GM12878 (cell line): ENCODE measurements at regions not wholly inside any gene's neighbourhood (a gene's known extent, or its start where the extent isn't known, plus 50 kb on each side); places are given as distances from the start of the nearest gene placed in this dataset.

Experiments
- ATAC-seq: fragments of 200-7000 bp; cut with Tn5 transposase; 3 replicates; pipeline ENCODE4 v1.9.1; 2020; ENCODE audit warnings: mild to moderate bottlenecking, moderate library complexity
- BruUV-seq: library from RNA; stranded (reverse); fragments of 400-500 nt; replicated peaks from 2 replicates; lab custom pipeline; 2021; lab: Mats Ljungman, UMichigan
- CTCF ChIA-PET: fragments of 300-600 bp; sonication (Branson Sonifier 250); formaldehyde crosslinking; extraction: SDS; loops from one replicate; lab custom pipeline; 2021; ENCODE audit warnings: inconsistent platforms; lab: Yijun Ruan, JAX
- POLR2A ChIA-PET: fragments of 350-600 bp; formaldehyde crosslinking; extraction: SDS; loops from one replicate; lab custom pipeline; 2021; ENCODE audit warnings: inconsistent platforms; lab: Charles Lee
- RAD21 ChIA-PET: fragments of 300-600 bp; sonication (Branson Sonifier 250); formaldehyde crosslinking; loops from one replicate; lab custom pipeline; 2023; ENCODE audit warnings: antibody characterized with exemption; ENCODE audit not compliant: unreplicated experiment; lab: Charles Lee
- SMC1A ChIA-PET: fragments of 300-600 bp; sonication (Branson Sonifier 250); formaldehyde crosslinking; loops from one replicate; lab custom pipeline; 2023; ENCODE audit not compliant: unreplicated experiment, uncharacterized antibody; lab: Charles Lee
- DNase-seq: peaks from one replicate; pipeline ENCODE4 v3.0.0-alpha.2; 2011; ENCODE audit warnings: low read depth, low spot score
- FAIRE-seq: peaks from 3 replicates; lab custom pipeline; 2011; peaks lifted over from hg19 to GRCh38; lab: Jason Lieb, UNC
- H2AFZ ChIP-seq: 2 replicates; pipeline ENCODE4 v1.6.0; 2011; ENCODE audit warnings: low read depth, low read length, control low read depth; ENCODE audit not compliant: control insufficient read depth
- H3K27ac ChIP-seq: 2 replicates; pipeline ENCODE4 v1.5.1; 2011; ENCODE audit warnings: control low read depth; ENCODE audit not compliant: control insufficient read depth, insufficient read depth
- H3K27me3 ChIP-seq, 2 experiments: replicated peaks in 1 of 2; 2 replicates each; pipeline versions ENCODE4 v1.6.0 to v1.6.1; 2011; ENCODE audit warnings: low read length in 1 of 2; ENCODE audit not compliant: control insufficient read depth in 2 of 2, insufficient read depth in 2 of 2
- H3K36me3 ChIP-seq, 2 experiments: 2 replicates each; pipeline ENCODE4 v1.5.1; 2011; ENCODE audit warnings: low read length in 1 of 2; ENCODE audit not compliant: control insufficient read depth in 2 of 2, insufficient read depth in 2 of 2
- H3K4me1 ChIP-seq: 2 replicates; pipeline ENCODE4 v1.6.1; 2011; ENCODE audit warnings: mild to moderate bottlenecking, low read length, moderate library complexity, mixed read lengths; ENCODE audit not compliant: control insufficient read depth, insufficient read depth
- H3K4me2 ChIP-seq: 2 replicates; pipeline ENCODE4 v1.6.0; 2011; ENCODE audit warnings: control low read depth; ENCODE audit not compliant: control insufficient read depth, insufficient read depth
- H3K4me3 ChIP-seq: fragments of 200-600 bp; sonication (generic); 2 replicates; pipeline ENCODE4 v1.5.1; 2016
- H3K79me2 ChIP-seq: 2 replicates; pipeline ENCODE4 v1.6.0; 2011; ENCODE audit warnings: low read length; ENCODE audit not compliant: control insufficient read depth, insufficient read depth
- H3K9ac ChIP-seq: 2 replicates; pipeline ENCODE4 v1.8.0; 2011; ENCODE audit warnings: low read length, control low read depth, mixed read lengths; ENCODE audit not compliant: control insufficient read depth, insufficient read depth
- H3K9me3 ChIP-seq: replicated peaks from 3 replicates; pipeline ENCODE4 v1.5.1; 2011; ENCODE audit warnings: mild to moderate bottlenecking, low read length; ENCODE audit not compliant: control insufficient read depth, insufficient read depth
- H4K20me1 ChIP-seq: 2 replicates; pipeline ENCODE4 v1.6.0; 2011; ENCODE audit not compliant: control insufficient read depth, insufficient read depth
- WGBS: methylation state at CpG from one replicate; pipeline ENCODE4 v1.1.6; 2016; ENCODE audit warnings: low lambda C conversion rate; ENCODE audit not compliant: insufficient replicate concordance, insufficient coverage; ENCODE audit errors: missing lambda C conversion rate; 5-methylcytosine and 5-hydroxymethylcytosine counted together
- in situ Hi-C: fragments of 300-500 bp; cut with MboI; formaldehyde crosslinking; loops from 9 replicates; pipeline ENCODE4 v1.14.3; 2018; ENCODE audit warnings: mixed read lengths
- intact Hi-C: fragments of 100-400 bp; cut with micrococcal nuclease; formaldehyde crosslinking; loops from one replicate; pipeline ENCODE4 v1.14.2; 2022; ENCODE audit not compliant: unreplicated experiment
- TF ChIP-seq, protein P1 (sequence below): IDR thresholded peaks from 2 replicates; pipeline ENCODE4 v1.6.1; 2012; ENCODE audit warnings: mild to moderate bottlenecking, low read depth, low read length

DNA sequence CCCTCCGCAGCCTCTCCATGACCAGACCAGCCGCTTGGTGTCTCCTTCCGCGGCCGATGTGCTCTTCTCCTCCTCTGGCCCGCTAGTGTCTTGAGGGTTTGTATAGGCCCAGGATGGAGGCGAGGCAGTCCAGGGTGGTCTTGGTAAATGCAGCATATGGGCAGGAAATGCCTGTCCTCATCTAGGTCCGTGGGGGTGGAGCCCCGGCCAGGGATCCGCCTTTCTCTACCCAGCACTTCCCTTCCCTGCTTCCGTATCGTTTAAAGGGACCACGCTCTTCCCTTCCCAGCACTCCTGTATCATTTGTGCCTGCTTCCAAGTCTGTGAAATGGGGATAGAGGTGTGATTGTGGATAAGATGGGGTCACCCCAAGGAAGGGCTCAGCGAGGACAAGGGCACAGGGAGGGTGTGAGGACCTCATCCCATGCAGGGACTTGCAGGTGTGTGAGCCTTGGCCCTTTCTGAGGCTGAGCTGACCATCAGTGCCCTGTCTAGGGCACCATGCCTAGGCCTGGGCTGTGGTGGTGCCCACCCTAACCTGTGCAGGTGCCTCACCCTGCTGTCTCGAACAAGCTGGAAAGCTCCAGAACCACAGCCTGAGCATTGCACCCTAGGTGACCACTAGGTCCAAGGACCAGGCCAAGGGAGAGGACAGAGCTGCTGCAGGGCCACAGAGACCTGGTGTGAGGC lies 326.8 kb upstream of the RTL1 start:
- H3K27me3 ChIP-seq: no peaks in the 10 kb centered on the region
- ATAC-seq: no peak
- intact Hi-C loops: loop anchor here (10.0 kb wide), 1 partner anchor 376 kb away; no protein-coding TSS in a partner anchor
- H2AFZ ChIP-seq: no peak overlapping the region
- no peak overlapping the region for H3K4me2 ChIP-seq
- ChIA-PET RAD21 (no interaction called here), CTCF (no interaction called here), SMC1A (no interaction called here), POLR2A (no interaction called here)
- no peak overlapping the region for H3K27ac ChIP-seq
- no peak for FAIRE-seq
- H3K4me3 ChIP-seq: no peak overlapping the region
- H3K36me3 ChIP-seq: no peaks in the 10 kb centered on the region
- no peaks in the 10 kb centered on the region for H3K9me3 ChIP-seq
- in situ Hi-C loops: no loop called here
- H3K4me1 ChIP-seq: no peaks in the 10 kb centered on the region
- TF ChIP-seq, protein P1, sequence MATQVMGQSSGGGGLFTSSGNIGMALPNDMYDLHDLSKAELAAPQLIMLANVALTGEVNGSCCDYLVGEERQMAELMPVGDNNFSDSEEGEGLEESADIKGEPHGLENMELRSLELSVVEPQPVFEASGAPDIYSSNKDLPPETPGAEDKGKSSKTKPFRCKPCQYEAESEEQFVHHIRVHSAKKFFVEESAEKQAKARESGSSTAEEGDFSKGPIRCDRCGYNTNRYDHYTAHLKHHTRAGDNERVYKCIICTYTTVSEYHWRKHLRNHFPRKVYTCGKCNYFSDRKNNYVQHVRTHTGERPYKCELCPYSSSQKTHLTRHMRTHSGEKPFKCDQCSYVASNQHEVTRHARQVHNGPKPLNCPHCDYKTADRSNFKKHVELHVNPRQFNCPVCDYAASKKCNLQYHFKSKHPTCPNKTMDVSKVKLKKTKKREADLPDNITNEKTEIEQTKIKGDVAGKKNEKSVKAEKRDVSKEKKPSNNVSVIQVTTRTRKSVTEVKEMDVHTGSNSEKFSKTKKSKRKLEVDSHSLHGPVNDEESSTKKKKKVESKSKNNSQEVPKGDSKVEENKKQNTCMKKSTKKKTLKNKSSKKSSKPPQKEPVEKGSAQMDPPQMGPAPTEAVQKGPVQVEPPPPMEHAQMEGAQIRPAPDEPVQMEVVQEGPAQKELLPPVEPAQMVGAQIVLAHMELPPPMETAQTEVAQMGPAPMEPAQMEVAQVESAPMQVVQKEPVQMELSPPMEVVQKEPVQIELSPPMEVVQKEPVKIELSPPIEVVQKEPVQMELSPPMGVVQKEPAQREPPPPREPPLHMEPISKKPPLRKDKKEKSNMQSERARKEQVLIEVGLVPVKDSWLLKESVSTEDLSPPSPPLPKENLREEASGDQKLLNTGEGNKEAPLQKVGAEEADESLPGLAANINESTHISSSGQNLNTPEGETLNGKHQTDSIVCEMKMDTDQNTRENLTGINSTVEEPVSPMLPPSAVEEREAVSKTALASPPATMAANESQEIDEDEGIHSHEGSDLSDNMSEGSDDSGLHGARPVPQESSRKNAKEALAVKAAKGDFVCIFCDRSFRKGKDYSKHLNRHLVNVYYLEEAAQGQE: no peak
- H3K9ac ChIP-seq: no peak overlapping the region
- no peaks in the 10 kb centered on the region for H4K20me1 ChIP-seq
- WGBS: 45% methylated on average over 13 of the region's 15 CpGs
- no peaks in the 10 kb centered on the region for H3K79me2 ChIP-seq
- no peak for DNase-seq
- no TSS peak for BruUV-seq
